ENCODE measurements at regions not wholly inside any gene's neighbourhood (a gene's known extent, or its start where the extent isn't known, plus 50 kb on each side); places are given as distances from the start of the nearest gene placed in this dataset.

- ATAC-seq (no peak), DNase-seq (no peak)
- intact Hi-C loops (cut with DNase I), result no loop called here
Measured at GRCh38 chr7:152553671-152554317, 118.0 kb upstream of the KMT2C start.

GRCh38 chr7:152551304-152552036 lies 115.7 kb upstream of the KMT2C start:
- intact Hi-C loops (cut with DNase I), result no loop called here

More at GRCh38 chr7:152553671-152554317, 118.0 kb upstream of the KMT2C start:
- TF ChIP-seq CTCF (IDR thresholded peaks at IDR 0.05), result no peak
- Histone ChIP-seq H3K27me3 (no peaks in the 10 kb centered on the region), H3K4me3 (no peak overlapping the region), H3K27ac (no peak overlapping the region), H3K4me1 (no peaks in the 10 kb centered on the region), H3K36me3 (no peaks in the 10 kb centered on the region), H3K9me3 (no peaks in the 10 kb centered on the region)

GRCh38 chr7:152544971-152545619 lies 109.3 kb upstream of the KMT2C start:
- DNase-seq, result no peak
- Histone ChIP-seq H3K4me3 (no peak overlapping the region), H3K27ac (no peak overlapping the region), H3K27me3 (no peaks in the 10 kb centered on the region), H3K9me3 (no peaks in the 10 kb centered on the region), H3K4me1 (no peaks in the 10 kb centered on the region), H3K36me3 (no peaks in the 10 kb centered on the region)
- intact Hi-C loops (cut with DNase I), result no loop called here
- no peak for ATAC-seq
- no peak for TF ChIP-seq CTCF (IDR thresholded peaks at IDR 0.05)

More at GRCh38 chr7:152551304-152552036, 115.7 kb upstream of the KMT2C start:
- Histone ChIP-seq H3K36me3 (no peaks in the 10 kb centered on the region), H3K27me3 (no peaks in the 10 kb centered on the region), H3K4me1 (no peaks in the 10 kb centered on the region), H3K27ac (no peak overlapping the region), H3K4me3 (no peak overlapping the region), H3K9me3 (no peaks in the 10 kb centered on the region)
- ATAC-seq (no peak), DNase-seq (no peak)
- no peak for TF ChIP-seq CTCF (IDR thresholded peaks at IDR 0.05)

GRCh38 chr7:152544481-152544927 lies 108.7 kb upstream of the KMT2C start:
- Histone ChIP-seq H3K36me3 (no peaks in the 10 kb centered on the region), H3K9me3 (no peaks in the 10 kb centered on the region), H3K4me3 (no peak overlapping the region), H3K4me1 (no peaks in the 10 kb centered on the region), H3K27ac (no peak overlapping the region), H3K27me3 (no peaks in the 10 kb centered on the region)
- intact Hi-C loops (cut with DNase I), result no loop called here
- ATAC-seq, result no peak
- no peak for DNase-seq
- TF ChIP-seq CTCF (IDR thresholded peaks at IDR 0.05), result no peak

- Histone ChIP-seq H3K4me1 (no peaks in the 10 kb centered on the region), H3K9me3 (no peaks in the 10 kb centered on the region), H3K4me3 (no peak overlapping the region), H3K36me3 (no peaks in the 10 kb centered on the region), H3K27ac (no peak overlapping the region), H3K27me3 (no peaks in the 10 kb centered on the region)
- no peak for ATAC-seq
- intact Hi-C loops (cut with DNase I), result no loop called here
- no peak for TF ChIP-seq CTCF (IDR thresholded peaks at IDR 0.05)
- no peak for DNase-seq
Measured at GRCh38 chr7:152543799-152544198, 108.0 kb upstream of the KMT2C start.

Measured in left lung (tissue), 4 donors.